ENCODE measurements at regions not wholly inside any gene's neighbourhood (a gene's known extent, or its start where the extent isn't known, plus 50 kb on each side); places are given as distances from the start of the nearest gene placed in this dataset.

GRCh38 chr3:174413062-174413912 is 445.8 kb upstream of the NAALADL2 start:
- Histone ChIP-seq H3K36me3 (no peaks in the 10 kb centered on the region), H3K27ac (no peak overlapping the region), H3K9me3 (no peaks in the 10 kb centered on the region), H3K27me3 (replicated peaks; ENCODE audit: insufficient read depth) (no peaks in the 10 kb centered on the region), H3K4me1 (ENCODE audit: control insufficient read depth in 1 of 2, low read depth in 2 of 2) (no peaks in the 10 kb centered on the region), H3K4me3 (no peak overlapping the region)
- TF ChIP-seq CTCF (IDR thresholded peaks at IDR 0.05), result no peak
- no peak for DNase-seq (ENCODE audit: low spot score)
- ATAC-seq (ENCODE audit: insufficient number of reproducible peaks, low FRiP score, low read depth), result no peak

GRCh38 chr3:174414902-174415301 is 444.2 kb upstream of the NAALADL2 start:
- DNase-seq (ENCODE audit: low spot score), result no peak
- ATAC-seq (ENCODE audit: insufficient number of reproducible peaks, low FRiP score, low read depth), result no peak

GRCh38 chr3:174417573-174417972 is 441.6 kb upstream of the NAALADL2 start:
- ATAC-seq (ENCODE audit: insufficient number of reproducible peaks, low FRiP score, low read depth) (no peak), DNase-seq (ENCODE audit: low spot score) (no peak)
- Histone ChIP-seq H3K9me3 (no peaks in the 10 kb centered on the region), H3K4me1 (ENCODE audit: control insufficient read depth in 1 of 2, low read depth in 2 of 2) (no peaks in the 10 kb centered on the region), H3K4me3 (no peak overlapping the region), H3K27ac (no peak overlapping the region), H3K27me3 (replicated peaks; ENCODE audit: insufficient read depth) (no peaks in the 10 kb centered on the region), H3K36me3 (no peaks in the 10 kb centered on the region)
- no peak for TF ChIP-seq CTCF (IDR thresholded peaks at IDR 0.05)

More at GRCh38 chr3:174414902-174415301, 444.2 kb upstream of the NAALADL2 start:
- Histone ChIP-seq H3K27me3 (replicated peaks; ENCODE audit: insufficient read depth) (no peaks in the 10 kb centered on the region), H3K4me3 (no peak overlapping the region), H3K4me1 (ENCODE audit: control insufficient read depth in 1 of 2, low read depth in 2 of 2) (no peaks in the 10 kb centered on the region), H3K36me3 (no peaks in the 10 kb centered on the region), H3K9me3 (no peaks in the 10 kb centered on the region), H3K27ac (no peak overlapping the region)
- no peak for TF ChIP-seq CTCF (IDR thresholded peaks at IDR 0.05)

- Histone ChIP-seq H3K4me3 (no peak overlapping the region), H3K27ac (no peak overlapping the region), H3K36me3 (no peaks in the 10 kb centered on the region), H3K9me3 (no peaks in the 10 kb centered on the region), H3K4me1 (ENCODE audit: control insufficient read depth in 1 of 2, low read depth in 2 of 2) (no peaks in the 10 kb centered on the region), H3K27me3 (replicated peaks; ENCODE audit: insufficient read depth) (no peaks in the 10 kb centered on the region)
- DNase-seq (ENCODE audit: low spot score) (no peak), ATAC-seq (ENCODE audit: insufficient number of reproducible peaks, low FRiP score, low read depth) (no peak)
- TF ChIP-seq CTCF (IDR thresholded peaks at IDR 0.05), result no peak
Observed at GRCh38 chr3:174419216-174419615, 439.9 kb upstream of the NAALADL2 start.

GRCh38 chr3:174423936-174424335 is 435.2 kb upstream of the NAALADL2 start:
- H3K36me3 ChIP-seq, result no peaks in the 10 kb centered on the region
- no peak overlapping the region for H3K4me3 ChIP-seq
- TF ChIP-seq CTCF (IDR thresholded peaks at IDR 0.05), result no peak
- ATAC-seq (ENCODE audit: insufficient number of reproducible peaks, low FRiP score, low read depth) (no peak), DNase-seq (ENCODE audit: low spot score) (no peak)
- H3K27ac ChIP-seq, result no peak overlapping the region
- H3K4me1 ChIP-seq (ENCODE audit: control insufficient read depth in 1 of 2, low read depth in 2 of 2), result no peaks in the 10 kb centered on the region
- H3K9me3 ChIP-seq, result no peaks in the 10 kb centered on the region
- H3K27me3 ChIP-seq (replicated peaks; ENCODE audit: insufficient read depth), result no peaks in the 10 kb centered on the region

All from thoracic aorta (tissue), 2 donors.